ENCODE measurements at regions not wholly inside any gene's neighbourhood (a gene's known extent, or its start where the extent isn't known, plus 50 kb on each side); places are given as distances from the start of the nearest gene placed in this dataset.

DNA sequence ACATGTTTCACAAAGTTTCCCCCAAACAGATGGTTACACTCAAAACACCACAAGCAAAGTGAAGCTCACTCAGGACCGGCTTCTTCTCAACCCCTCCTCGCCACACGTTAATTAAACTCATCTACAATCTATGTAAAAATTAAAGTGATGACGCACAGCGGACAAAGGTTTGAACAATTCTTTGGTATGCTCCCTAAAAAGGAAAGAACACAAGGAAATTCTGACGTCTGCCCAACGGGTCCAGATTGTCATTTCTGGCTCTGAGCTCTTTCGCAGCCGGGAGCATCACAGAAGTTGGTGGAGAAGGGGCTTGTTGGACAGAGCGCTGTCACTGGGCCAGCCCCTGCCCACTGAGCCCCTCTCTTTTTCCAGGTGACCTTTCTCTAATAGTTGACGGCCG lies 173.7 kb upstream of the CHRNA7 start:
- TF ChIP-seq POLR2A (IDR thresholded peaks at IDR 0.05), result no peak
- TF ChIP-seq, protein P1, sequence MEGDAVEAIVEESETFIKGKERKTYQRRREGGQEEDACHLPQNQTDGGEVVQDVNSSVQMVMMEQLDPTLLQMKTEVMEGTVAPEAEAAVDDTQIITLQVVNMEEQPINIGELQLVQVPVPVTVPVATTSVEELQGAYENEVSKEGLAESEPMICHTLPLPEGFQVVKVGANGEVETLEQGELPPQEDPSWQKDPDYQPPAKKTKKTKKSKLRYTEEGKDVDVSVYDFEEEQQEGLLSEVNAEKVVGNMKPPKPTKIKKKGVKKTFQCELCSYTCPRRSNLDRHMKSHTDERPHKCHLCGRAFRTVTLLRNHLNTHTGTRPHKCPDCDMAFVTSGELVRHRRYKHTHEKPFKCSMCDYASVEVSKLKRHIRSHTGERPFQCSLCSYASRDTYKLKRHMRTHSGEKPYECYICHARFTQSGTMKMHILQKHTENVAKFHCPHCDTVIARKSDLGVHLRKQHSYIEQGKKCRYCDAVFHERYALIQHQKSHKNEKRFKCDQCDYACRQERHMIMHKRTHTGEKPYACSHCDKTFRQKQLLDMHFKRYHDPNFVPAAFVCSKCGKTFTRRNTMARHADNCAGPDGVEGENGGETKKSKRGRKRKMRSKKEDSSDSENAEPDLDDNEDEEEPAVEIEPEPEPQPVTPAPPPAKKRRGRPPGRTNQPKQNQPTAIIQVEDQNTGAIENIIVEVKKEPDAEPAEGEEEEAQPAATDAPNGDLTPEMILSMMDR (IDR thresholded peaks at IDR 0.05), result no peak

Data from right lobe of liver (tissue), 4 donors.